Neural progenitor cell (in vitro differentiated cells): ENCODE measurements at regions not wholly inside any gene's neighbourhood (a gene's known extent, or its start where the extent isn't known, plus 50 kb on each side); places are given as distances from the start of the nearest gene placed in this dataset.

Source experiments
- CTCF ChIP-seq: fragments of 200-600 bp; sonication (generic); IDR thresholded peaks from 2 replicates; pipeline ENCODE4 v1.5.1; 2017; ENCODE audit warnings: antibody characterized with exemption, mild to moderate bottlenecking
- EZH2 ChIP-seq: fragments of 200-600 bp; sonication (generic); IDR thresholded peaks from 2 replicates; pipeline ENCODE4 v1.6.1; 2017; ENCODE audit warnings: antibody characterized with exemption, mild to moderate bottlenecking, moderate library complexity
- EZH2phosphoT487 ChIP-seq: fragments of 200-600 bp; sonication (generic); IDR thresholded peaks from 2 replicates; pipeline ENCODE4 v1.6.1; 2017; ENCODE audit warnings: antibody characterized with exemption

GRCh38 chr22:49113758-49114157 lies 713.9 kb downstream of the BRD1 start:
- TF ChIP-seq CTCF (no peak), EZH2 (no peak), EZH2phosphoT487 (no peak)
